Panc1 (cell line): ENCODE measurements at regions not wholly inside any gene's neighbourhood (a gene's known extent, or its start where the extent isn't known, plus 50 kb on each side); places are given as distances from the start of the nearest gene placed in this dataset.

ENCODE experiments used
- CTCF ChIP-seq: fragments of 450-650 bp; IDR thresholded peaks from 2 replicates; pipeline ENCODE4 v1.5.1; 2017; ENCODE audit warnings: mild to moderate bottlenecking
- POLR2AphosphoS5 ChIP-seq: IDR thresholded peaks from 2 replicates; pipeline ENCODE4 v1.6.1; 2012; ENCODE audit warnings: mild to moderate bottlenecking, low read depth, low read length, moderate library complexity
- SIN3A ChIP-seq: IDR thresholded peaks from 2 replicates; pipeline ENCODE4 v1.6.1; 2012; ENCODE audit warnings: low read depth, mild to moderate bottlenecking, low read length, moderate library complexity, borderline replicate concordance; ENCODE audit not compliant: insufficient read depth
- TF ChIP-seq, protein P1 (sequence below), 2 experiments: IDR thresholded peaks; 2 replicates each; pipeline ENCODE4 v1.6.1; 2011 to 2012; ENCODE audit warnings: low read depth in 2 of 2, control low read depth in 1 of 2, low read length in 1 of 2, mild to moderate bottlenecking in 1 of 2, moderate library complexity in 1 of 2; ENCODE audit not compliant: insufficient read depth in 1 of 2

DNA sequence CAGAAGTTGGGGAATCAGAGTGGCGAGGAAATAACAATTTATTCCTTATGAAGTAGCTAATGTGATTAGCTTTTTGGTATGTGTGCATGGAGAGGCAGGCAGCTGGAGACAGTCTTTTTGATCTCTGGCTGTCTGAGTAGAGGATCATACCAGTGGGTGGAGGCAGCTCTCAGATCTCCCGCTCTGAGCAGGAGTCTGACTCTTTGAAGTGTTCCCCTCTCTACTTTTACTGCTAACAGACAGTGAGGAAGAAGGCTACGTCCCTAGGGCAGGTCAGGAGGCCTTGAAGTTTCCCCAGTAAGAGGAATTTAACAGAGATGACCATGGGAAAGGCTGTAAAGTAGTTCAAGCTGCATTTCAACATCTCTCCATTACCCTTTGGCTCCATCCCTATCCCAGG, 111.9 kb upstream of the REG3A start:
- TF ChIP-seq POLR2AphosphoS5: no peak
- TF ChIP-seq CTCF: no peak
- TF ChIP-seq SIN3A: no peak
- TF ChIP-seq, protein P1, sequence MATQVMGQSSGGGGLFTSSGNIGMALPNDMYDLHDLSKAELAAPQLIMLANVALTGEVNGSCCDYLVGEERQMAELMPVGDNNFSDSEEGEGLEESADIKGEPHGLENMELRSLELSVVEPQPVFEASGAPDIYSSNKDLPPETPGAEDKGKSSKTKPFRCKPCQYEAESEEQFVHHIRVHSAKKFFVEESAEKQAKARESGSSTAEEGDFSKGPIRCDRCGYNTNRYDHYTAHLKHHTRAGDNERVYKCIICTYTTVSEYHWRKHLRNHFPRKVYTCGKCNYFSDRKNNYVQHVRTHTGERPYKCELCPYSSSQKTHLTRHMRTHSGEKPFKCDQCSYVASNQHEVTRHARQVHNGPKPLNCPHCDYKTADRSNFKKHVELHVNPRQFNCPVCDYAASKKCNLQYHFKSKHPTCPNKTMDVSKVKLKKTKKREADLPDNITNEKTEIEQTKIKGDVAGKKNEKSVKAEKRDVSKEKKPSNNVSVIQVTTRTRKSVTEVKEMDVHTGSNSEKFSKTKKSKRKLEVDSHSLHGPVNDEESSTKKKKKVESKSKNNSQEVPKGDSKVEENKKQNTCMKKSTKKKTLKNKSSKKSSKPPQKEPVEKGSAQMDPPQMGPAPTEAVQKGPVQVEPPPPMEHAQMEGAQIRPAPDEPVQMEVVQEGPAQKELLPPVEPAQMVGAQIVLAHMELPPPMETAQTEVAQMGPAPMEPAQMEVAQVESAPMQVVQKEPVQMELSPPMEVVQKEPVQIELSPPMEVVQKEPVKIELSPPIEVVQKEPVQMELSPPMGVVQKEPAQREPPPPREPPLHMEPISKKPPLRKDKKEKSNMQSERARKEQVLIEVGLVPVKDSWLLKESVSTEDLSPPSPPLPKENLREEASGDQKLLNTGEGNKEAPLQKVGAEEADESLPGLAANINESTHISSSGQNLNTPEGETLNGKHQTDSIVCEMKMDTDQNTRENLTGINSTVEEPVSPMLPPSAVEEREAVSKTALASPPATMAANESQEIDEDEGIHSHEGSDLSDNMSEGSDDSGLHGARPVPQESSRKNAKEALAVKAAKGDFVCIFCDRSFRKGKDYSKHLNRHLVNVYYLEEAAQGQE (IDR thresholded peaks at IDR 0.05; ENCODE audit: insufficient read depth in 1 of 2, low read depth in 2 of 2, low read length in 1 of 2): no peak
